ENCODE measurements at regions not wholly inside any gene's neighbourhood (a gene's known extent, or its start where the extent isn't known, plus 50 kb on each side); places are given as distances from the start of the nearest gene placed in this dataset.

DNA sequence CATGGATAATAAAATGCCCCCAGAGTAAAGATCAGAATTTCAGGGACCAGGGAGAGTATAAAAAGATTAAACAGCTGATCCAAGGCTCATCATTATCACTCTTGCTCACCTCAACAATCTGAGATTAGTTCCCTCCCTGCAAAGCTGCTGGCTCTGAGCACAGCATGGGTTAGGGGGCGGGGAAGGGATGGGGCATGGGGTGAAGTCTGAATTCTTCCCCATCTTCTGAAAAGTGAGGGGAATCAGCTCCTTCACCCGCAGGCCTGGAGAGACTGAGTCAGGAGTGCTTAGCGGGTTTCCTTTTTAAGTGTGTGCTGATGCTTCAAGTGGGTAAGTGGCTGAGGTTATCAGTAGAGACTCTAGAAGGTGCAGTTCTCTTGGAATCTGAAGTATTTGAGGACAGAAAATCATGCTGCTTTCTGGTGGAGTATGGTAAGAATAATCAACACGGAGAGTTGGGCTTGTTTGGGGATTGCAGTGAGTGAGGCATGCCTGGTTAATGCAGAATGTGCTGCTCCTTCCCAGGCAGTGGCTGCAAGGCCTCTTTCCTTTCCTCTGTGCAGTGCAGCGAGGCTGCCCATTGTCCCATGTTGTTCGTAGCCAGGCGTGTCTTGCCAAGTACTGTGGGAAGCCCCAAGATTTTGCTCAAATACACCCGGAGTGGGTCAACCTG is 59.2 kb upstream of the TRAK1 start:
- no peak for DNase-seq (ENCODE audit: low read depth)
- TF ChIP-seq, protein P1, sequence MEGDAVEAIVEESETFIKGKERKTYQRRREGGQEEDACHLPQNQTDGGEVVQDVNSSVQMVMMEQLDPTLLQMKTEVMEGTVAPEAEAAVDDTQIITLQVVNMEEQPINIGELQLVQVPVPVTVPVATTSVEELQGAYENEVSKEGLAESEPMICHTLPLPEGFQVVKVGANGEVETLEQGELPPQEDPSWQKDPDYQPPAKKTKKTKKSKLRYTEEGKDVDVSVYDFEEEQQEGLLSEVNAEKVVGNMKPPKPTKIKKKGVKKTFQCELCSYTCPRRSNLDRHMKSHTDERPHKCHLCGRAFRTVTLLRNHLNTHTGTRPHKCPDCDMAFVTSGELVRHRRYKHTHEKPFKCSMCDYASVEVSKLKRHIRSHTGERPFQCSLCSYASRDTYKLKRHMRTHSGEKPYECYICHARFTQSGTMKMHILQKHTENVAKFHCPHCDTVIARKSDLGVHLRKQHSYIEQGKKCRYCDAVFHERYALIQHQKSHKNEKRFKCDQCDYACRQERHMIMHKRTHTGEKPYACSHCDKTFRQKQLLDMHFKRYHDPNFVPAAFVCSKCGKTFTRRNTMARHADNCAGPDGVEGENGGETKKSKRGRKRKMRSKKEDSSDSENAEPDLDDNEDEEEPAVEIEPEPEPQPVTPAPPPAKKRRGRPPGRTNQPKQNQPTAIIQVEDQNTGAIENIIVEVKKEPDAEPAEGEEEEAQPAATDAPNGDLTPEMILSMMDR (IDR thresholded peaks at IDR 0.05; ENCODE audit: low read depth, low read length, missing control alignments): no peak
- H3K4me3 ChIP-seq (ENCODE audit: low read depth, low read length): no peak overlapping the region

DNA sequence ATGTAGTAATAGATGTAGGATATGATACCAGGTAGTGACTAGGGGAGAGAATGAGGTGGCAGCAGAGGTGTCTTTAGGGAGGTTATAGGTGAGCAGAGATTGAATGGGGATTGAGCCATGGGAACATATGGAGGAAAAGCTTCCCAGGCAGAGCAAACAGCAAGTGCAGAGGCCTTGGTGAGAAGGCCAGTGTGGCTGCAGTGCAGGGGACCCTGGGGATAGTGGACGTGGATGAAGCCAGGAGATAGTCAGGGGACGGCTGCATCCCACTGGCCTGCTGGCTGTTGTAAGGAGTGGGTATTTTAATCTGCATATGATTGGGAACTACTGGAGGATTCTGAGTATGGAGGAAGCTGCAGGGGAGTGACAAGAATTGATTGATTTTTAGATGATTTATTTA is 62.7 kb upstream of the TRAK1 start:
- TF ChIP-seq, protein P1 (IDR thresholded peaks at IDR 0.05; ENCODE audit: low read depth, low read length, missing control alignments): no peak
- DNase-seq (ENCODE audit: low read depth): no peak
- H3K4me3 ChIP-seq (ENCODE audit: low read depth, low read length): no peak overlapping the region

DNA sequence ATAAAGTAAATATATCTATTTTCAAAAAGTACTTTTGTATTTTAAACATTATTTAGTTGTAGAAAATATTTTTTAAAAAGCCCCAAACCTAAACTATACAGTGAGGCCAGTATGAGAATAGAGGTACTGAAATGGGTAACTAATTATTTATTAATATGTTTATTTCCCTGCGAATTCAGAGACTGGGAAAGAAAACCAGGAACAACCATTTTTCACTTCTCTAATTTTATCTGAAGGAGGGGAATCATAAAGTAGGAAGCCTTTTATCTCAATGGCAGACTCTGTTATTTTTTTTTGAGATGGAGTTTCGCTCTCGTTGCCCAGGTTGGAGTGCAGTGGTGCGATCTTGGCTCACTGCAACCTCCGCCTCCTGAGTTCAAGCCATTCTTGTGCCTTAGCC is 63.6 kb upstream of the TRAK1 start:
- DNase-seq (ENCODE audit: low read depth): no peak
- H3K4me3 ChIP-seq (ENCODE audit: low read depth, low read length): no peak overlapping the region
- TF ChIP-seq, protein P1 (IDR thresholded peaks at IDR 0.05; ENCODE audit: low read depth, low read length, missing control alignments): no peak

DNA sequence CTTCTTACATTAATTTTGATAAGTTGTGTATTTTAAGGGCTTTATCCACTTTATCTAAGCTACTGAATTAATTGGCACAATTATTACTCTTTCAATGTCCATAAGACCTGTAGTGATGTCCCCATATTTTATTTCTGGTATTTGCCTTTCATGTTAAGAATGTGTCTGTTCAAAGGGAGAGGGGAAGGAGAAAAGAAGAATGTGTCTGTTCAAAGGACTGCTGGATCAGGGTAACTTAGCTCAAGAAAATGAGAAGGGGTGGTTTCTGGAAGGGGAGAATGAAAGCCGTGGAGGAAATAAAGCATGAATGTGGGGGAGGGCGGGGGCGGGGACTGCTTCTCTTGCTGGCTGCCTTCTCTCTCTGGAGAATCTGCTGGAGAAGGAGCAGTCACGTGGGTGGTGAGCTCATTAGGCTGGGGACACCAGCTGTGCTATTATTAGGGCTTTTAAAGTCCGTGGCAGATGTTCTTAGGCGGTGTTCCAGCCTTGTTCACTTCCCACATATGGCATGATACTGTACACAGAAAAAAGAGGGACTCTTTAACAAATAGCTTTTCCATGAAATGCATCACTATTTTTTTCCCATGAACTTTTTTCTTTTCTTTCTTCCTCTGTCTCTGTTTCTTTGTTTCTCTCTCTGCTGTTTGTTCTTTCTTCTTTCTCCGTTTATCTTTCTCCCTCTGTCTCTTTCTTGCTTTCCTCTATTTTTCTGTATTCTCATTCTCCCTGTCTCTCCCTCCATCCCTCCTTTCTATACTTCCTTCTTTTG is 63.7 kb upstream of the ULK4 start:
- no peak for DNase-seq (ENCODE audit: low read depth)
- TF ChIP-seq, protein P1 (IDR thresholded peaks at IDR 0.05; ENCODE audit: low read depth, low read length, missing control alignments): no peak
- H3K4me3 ChIP-seq (ENCODE audit: low read depth, low read length): no peak overlapping the region

DNA sequence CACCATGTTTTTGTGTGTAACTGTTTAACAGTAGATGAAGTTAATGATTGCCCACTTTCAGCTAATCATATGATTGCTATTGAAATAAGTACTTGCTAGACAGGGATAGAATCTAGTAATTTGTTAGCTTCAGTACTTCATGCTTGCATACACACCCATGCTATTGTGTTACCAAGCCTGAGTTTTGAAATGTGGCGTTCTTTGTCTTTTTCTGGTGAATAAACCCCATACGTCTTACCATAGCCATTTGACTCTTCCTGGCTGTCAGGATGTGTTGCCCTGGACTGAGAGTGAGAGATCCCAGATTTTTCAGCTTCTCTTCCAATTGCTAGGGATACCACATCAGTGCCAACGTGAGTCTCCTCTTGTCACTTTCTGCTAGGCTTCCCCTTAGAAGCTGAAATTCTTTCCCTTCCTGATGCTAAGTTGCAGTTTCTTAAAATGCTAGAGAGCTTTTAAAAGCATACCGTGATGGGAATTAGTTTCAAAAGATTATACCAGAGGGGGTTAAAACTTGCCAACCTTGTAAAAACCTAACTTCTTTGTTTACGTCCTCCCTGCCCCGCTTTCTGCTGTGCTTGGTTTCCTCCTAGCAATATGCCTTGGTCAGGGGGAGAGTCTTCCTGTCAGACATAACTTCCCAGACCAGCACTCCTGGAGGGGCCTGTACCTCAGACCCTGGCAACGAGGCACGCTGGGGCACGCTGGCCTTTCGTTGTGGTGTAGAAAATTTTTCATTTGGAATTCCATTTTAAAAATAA is 62.9 kb upstream of the ULK4 start:
- no peak overlapping the region for H3K4me3 ChIP-seq (ENCODE audit: low read depth, low read length)
- TF ChIP-seq, protein P1 (IDR thresholded peaks at IDR 0.05; ENCODE audit: low read depth, low read length, missing control alignments): no peak
- DNase-seq (ENCODE audit: low read depth): no peak

DNA sequence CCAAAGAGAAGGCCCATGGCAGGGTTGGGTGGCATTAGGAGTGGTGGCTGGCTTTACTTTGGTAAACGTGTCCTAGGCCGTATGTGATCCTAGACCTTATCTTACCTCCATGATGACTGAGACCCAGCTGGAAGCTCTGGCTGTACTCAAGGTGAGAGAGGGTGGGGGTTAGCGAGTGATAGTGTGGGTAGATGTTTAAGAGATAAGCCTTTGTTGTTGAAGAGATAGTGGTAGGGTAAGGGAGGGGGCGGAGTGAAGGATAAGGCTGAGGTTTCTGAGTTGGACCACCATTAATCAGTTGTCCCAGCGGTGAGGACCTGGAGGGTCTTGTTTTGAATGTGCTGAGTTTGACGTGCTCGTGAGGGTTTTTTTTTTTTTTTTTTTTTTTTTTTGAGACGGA is 61.5 kb upstream of the ULK4 start:
- TF ChIP-seq, protein P1 (IDR thresholded peaks at IDR 0.05; ENCODE audit: low read depth, low read length, missing control alignments): no peak
- H3K4me3 ChIP-seq (ENCODE audit: low read depth, low read length): no peak overlapping the region
- DNase-seq (ENCODE audit: low read depth): no peak
